GM18861 (cell line): ENCODE measurements at regions not wholly inside any gene's neighbourhood (a gene's known extent, or its start where the extent isn't known, plus 50 kb on each side); places are given as distances from the start of the nearest gene placed in this dataset.

ENCODE experiments used
- ATAC-seq: cut with Tn5 transposase; IDR thresholded peaks from one replicate; pipeline ENCODE4 v1.9.1; 2021; ENCODE audit not compliant: unreplicated experiment

DNA sequence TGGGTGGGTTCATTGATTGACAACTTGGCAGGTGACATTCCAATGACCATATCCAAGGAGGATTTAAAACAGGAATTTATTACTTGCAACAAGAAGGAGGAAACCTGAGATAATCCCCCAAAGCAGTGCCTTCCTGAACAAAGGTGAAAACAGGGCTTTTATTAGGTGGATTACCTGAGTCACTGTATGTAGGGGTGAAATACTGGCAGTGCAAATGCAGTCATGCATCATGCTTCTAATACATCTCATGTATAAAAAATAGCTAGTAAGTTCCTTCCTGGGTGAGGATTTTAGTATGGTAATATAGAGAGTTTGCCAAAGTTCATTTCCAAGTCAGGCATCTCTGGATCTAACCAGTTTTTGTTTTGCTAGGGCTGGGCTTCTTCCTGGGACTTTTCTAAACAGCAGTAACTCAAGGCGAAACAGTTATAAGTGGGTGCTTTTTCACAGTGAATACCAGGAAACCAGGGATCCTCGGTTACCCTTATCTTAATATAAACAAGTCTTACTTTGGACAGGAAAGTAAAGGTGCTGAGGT lies 583.4 kb upstream of the LRRTM1 start:
- ATAC-seq, result no peak

DNA sequence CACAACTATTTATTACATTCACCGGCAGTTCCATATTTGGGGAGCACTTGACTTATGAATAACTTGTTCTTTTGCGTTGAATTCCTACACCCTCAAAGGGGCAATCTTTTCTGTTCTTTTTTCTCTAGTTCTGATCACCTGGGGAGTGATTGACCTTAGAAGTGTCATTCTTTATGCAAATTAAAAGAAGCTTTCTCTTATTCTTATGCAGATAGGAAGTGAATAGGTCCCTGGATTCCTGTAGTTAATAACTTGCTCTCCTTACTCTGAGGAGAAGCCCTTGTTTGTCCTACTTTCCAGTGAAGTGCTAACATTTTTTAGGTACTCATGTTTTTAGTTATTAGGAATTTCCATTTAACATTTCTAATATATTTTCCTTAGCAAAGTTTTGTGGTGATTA lies 569.8 kb upstream of the LRRTM1 start:
- ATAC-seq, result no peak

DNA sequence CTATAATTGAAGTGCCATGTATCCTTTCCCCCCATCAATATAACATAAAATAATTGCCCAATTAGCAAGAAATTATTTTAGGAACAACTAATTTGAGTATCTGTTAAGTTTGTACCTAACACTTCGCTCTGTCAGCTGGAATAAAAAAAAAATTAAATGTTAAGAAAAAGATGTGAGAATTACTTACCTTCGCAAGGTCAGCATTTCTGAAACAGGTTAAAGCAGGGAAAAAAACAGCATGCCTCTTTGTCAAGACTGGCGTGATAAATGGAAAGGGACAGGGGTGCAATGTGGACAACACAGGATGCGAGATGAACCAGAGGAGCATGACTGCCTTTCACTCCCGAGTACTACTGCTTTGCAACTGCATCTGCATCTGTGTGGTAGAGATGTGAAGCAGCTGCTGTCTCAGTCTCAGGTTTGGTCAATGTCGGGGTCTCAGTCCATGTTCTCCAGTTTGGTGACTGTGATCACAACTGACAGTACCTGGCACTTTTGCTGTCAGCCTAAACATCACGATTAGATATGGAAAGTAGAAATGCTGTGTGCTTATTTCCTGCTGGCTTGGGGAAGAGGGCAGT lies 565.4 kb upstream of the LRRTM1 start:
- ATAC-seq, result no peak

DNA sequence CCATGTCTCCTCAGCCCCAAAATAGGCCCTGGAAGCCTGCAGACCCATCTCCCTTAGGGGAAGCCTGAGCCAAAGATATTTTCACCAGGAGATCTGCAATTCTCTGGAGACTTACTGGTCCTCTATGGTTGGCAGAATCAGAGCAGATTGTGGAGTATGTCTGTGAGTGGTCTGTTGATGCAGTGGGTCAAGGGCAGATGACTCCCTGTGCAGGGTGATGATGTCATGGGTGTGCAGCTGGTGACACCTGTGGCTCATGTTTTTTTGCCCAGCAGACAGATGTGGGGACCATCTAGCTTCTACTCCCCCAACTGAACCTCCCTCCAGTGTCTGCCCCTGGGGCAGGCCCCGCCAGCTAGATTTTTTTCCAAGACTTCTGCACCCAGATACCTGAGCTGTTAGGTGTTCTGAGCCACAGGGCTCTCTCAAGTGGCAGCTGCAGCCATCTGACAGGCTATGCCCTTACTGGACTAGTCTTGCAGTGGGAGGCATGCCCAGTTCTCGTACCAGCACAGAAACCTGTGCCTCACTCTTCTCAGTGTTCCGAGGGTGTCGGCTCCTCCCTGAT lies 558.7 kb upstream of the LRRTM1 start:
- no peak for ATAC-seq

DNA sequence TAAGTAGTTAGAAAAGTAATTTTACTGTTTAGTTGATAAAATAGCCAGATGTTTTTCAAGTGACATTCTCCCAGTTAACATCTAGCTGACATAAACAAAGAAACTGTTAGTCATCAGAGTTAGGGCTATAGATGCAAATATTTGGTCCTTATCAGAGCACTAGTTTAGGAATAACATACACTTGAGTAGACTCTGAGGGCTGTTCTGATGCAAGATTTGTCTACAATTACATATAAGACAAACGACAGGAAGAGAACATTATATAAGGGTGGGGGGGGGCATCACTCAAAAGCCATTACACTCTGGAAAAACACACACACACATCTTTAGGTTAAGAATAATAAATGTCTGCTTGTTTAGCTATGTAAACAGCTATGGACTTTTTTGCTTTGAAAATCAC lies 554.4 kb upstream of the LRRTM1 start:
- ATAC-seq, result no peak

DNA sequence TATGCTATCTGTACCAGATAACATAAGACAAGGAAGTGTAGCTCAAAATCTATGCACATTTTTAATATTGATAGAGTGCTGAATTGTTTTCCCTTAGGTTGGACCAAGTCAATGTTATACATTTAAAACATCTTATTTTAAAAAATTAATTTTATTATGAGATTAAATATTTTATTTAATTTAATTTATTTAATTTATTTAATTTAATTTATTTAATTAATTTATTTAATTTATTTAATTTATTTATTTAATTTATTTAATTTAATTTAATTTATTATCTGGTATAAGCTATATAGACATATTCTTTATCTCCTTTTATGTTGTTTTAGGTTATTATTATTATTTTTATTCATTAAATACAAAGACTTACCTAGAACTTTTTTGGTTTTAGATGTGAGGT lies 551.7 kb upstream of the LRRTM1 start:
- no peak for ATAC-seq

DNA sequence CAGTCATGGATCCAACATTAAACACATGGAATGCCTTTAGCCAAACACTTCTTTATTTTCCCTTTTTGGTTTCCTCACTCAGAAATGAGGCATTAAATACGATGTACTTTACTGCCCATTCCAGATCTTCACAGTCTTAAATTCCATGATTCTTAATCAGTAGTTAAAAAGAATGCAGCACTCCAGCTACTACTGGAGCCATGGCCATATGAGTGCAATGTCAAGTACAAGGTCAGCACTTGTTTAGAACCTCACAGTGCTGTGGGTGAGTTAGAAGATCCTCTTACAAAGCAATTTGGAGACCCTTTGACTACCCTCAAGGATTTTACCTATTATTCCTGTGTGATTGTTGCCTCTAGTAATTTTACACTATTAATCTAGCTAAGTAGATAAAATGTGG lies 550.3 kb upstream of the LRRTM1 start:
- no peak for ATAC-seq

DNA sequence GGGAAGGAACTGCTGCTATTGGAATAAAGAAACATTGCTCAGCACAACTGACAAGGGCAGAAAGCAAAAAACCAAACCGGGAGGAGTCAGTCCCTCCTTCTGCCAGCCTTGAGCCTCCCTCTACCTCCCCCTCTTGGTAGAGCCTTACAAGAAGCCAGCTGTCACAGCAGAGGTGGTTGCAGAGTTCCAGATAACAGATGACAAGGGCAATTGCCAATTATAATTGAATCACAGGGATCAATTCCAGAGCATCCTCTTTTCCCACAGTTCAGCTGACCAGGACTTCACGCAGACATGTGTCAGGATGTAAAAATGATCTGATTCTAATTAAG lies 548.2 kb upstream of the LRRTM1 start:
- no peak for ATAC-seq

DNA sequence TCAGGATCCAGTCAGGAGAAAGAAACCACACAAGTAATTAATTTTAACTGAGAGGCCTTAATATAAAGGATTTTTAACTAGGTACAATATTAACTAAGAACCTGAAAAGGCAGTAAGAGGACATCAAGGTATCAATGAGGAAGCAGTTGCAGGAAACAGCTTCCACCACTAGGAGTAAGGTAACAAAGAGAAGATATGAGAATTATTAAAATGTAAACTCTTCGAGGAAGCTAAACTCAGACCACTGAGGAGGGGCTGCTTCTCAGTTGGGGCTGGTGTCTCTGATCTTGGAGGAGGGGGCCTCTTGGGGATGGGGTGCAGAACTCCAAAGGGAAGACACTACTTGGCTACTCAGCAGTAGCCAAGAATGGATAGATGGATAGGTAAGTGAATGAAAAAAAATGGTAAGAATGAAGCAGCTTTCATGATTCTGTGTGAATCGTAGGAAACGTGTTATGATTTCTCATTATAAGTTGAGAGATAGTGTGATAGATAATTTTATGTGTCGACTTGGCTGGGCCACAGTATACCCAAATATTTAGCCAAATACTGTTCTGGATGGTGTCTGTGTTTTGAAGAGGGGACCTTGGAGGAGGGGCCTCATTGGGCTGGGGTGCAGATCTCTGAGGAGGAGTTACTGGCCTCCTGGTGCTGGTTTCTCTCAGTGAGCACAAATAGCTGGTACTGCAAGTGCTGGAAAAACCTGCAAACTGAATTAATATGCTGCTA lies 547.7 kb upstream of the LRRTM1 start:
- ATAC-seq, result no peak

DNA sequence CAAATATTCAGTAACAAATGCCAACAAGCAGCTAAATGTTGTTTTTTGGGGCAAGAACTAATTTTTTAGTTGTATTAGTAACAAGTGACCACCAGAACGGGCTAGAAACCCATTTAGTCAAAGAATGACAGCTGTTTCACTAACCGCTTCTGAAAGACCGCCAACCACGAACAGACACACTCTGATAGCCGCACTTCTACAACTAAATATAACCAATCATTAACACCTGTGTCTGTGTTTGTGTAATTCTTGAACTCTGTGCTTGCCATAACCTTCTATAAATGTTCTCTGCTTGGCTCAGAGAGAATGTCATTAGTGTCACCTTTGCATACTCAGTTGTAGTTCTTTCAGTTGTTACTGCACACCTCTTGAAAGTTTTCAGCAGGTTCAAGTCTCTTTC lies 526.3 kb upstream of the LRRTM1 start:
- ATAC-seq, result no peak

DNA sequence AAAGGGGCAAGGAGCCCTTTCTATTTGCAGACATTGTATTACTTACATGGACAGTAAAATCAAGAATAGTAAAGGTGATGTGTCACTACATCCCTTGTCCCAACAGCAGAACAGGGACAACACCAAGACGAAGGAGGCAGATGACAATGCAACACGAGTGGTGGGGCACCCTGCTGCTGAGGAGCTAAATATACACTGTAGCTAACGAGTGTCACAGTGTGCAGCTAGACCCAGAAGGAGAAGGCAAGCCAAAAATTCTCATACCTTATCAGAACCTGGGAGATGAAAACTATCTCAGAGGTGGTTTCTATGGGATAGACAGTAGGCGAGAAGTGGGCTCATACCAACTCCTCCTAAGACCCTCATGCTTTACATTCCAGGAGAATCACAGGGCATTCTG lies 518.4 kb upstream of the LRRTM1 start:
- ATAC-seq, result no peak

DNA sequence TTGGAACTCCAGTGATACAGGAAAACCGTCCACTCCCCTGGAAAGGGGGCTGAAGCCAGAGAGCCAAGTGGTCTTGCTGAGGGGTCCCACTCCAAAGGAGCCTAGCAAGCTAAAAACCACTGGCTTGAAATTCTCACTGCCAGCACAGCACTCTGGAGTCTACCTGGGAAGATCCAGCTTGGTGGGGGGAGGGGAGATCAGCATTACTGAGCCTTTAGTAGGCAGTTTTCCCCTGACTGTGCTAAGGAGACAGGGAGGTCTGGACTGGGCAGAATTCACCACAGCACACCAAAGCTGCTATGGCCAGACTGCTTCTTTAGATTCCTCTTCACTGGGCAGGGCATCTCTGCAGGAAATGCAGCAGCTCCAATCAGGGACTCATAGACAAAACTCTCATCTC lies 510.7 kb upstream of the LRRTM1 start:
- no peak for ATAC-seq

DNA sequence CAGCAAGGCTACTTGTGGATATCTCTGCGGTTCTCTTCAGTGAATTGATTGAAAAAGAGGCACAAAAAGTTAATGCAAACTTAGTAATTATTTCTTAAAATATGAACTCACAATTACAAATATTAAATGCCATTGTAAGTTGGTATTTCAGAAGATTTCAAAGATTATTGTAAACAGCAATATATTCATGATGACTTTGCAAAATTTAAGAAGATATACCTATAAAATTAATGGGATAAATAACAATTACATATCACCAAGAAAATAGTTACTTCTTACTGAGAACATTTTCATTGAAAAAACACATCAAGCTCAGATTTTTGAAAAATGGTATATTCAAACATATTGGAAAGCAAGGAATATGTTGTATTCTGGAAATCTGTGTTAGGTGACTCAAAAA lies 482.0 kb upstream of the LRRTM1 start:
- ATAC-seq, result no peak

DNA sequence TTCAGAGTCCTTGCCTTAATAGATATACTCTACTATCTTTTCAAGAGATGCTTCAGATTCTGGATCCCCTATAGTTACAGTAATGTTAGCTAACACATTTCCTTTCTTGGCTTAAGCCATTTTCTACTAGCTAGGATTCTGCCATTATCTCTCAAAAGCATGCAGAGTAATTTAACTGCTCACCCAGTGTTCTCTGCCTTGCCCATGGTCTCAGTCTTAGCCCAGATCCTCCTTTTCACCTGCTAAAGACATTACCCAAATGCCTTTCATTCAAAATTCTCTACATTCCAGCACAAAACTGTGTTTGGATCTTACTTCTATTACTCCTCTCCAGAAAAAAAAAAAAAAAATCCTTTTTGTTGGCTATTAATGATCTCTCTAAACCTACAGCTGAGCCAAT lies 474.2 kb upstream of the LRRTM1 start:
- ATAC-seq, result no peak

DNA sequence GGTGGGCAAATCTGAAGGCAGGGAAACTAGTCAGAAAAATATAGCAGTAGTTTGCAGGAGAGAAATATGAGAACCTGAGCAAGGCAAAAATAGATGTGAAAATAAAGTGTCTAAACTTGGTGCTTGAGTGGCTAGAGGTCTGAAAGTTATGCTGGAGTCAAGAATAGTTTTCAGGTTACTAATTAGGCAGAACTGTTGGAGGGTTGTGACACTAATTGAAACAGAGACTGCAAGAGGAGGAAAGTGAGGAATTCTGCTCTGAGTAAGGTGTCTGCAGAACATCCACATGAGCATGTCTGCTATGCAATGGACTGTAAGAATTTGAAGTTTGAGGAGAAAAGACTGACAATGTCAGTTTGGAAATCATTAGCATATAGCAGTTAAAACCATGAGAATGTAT lies 444.0 kb upstream of the LRRTM1 start:
- no peak for ATAC-seq

DNA sequence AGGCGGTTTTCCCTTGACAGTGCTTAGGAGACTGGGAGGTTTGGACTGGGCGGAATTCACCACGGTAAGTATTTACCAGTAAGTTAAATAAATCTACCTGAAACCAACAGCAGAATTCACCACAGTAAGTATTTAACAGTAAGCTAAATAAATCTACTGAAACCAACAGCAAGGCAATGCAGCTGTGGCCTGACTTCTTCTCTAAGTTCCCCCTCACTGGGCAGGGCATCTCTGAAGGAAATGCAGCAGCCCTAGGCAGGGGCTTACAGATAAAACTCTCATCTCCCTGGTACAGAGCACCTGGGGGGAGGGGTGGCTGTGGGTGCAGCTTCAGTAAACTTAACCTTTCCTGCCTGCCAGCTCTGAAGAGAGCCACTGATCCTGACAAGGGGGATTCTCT lies 432.5 kb upstream of the LRRTM1 start:
- ATAC-seq, result no peak

DNA sequence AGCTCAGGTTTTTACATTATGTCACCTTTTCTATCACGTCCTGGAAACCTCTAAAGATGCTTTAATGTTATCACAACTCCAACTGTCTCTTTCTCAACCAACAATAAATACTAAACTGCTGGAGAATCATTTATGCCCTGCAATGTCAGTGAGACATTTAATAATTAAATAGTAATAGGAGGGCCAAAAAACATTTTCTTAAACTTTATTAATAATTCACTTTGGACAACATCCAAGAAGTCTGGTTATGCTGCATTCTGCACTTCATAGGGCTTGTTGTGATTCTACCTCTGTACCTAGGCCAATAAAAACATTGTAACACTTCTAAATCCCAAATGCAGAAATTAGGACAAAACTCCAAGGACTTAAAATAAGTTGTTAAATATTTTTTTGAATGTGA lies 420.4 kb upstream of the LRRTM1 start:
- no peak for ATAC-seq

DNA sequence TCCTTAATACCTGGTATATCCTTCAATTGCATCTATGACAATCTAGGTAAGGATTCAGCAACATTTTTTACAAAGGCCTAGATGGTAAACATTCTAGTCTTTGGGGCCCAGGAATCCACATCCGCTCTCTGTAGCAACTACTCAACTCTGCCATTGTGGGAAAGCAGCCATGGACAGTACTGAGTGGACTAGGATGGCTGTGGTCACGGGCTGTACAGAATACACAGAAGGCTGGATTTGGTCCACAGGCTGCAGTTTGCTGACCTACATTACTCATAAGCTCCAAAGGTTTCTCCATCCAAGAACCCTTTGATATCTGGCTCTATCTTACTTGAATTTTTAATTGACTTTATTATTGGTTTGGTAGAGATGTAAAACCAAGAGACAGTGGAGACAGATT lies 418.3 kb upstream of the LRRTM1 start:
- no peak for ATAC-seq

DNA sequence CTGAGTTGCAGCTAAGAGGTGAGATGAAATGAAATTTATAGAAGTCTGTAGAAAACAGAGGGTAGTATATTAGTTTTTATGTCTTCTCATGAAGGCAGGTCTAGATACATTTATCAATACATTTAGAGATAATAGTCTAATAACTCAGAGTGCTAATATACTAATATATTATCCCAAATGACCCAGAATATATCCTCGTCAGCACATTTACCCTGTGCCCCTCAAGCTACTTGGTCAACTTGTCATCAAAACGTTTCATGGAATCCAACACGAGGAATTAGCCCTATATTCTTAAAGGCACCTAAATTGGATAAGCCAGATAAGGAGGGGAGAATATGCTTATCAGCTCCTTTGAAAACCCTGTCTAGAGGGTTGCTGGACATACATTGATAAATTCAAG lies 415.1 kb upstream of the LRRTM1 start:
- no peak for ATAC-seq

DNA sequence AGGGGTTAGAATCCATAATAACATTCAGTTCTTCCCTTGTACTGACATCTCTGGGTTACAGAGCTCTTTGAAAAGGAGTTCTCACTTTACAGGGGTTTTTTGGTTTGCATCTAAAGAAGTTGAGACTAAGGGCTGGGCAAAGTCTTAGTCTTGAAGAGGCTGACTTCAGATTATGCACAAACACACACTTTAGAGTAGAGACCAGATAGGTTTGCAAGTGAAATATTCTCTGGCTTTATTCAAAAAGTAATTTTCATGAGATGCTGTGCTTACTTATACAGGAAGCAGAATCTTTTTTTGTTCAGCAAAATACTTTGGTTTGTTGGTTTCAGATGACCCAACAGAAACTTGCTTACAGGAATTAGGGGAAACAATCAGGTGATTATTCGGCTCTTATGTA lies 410.9 kb upstream of the LRRTM1 start:
- no peak for ATAC-seq

DNA sequence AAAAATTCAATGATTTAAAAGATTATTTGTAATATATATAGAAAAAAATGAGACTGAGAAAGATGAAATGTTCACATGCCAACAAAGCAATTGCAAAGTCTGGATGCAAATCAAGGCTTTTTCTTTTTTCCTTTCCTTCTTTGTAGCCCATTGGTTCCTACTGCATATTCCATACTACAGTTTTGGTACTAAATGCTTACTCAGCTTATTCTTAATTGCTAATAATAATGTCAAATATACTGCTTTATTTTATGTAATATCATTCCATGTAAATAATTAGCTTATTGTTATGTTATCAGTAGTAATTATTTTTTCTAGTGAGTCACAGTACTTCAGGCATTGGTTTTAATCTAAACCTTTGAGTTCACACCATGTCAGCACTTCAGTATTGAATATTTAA lies 407.4 kb upstream of the LRRTM1 start:
- ATAC-seq, result no peak

DNA sequence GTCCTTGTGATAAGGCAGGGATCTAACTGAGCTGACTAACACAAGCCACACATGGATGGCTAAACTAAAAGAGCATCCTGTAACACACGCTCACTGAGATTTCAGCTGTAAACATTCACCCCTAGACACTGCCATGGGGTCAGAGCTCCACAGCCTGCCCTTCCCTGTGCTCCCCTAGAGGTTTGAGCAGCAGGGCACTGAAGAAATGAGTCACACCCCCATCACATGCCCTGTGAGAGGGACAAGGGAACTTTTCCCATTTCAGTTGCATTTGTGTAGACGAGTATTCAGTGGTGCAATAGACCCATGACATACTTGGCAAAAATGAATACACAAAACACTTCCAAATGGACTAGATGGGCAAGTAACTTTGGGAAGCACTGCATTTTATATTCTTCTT lies 402.4 kb upstream of the LRRTM1 start:
- ATAC-seq, result no peak

DNA sequence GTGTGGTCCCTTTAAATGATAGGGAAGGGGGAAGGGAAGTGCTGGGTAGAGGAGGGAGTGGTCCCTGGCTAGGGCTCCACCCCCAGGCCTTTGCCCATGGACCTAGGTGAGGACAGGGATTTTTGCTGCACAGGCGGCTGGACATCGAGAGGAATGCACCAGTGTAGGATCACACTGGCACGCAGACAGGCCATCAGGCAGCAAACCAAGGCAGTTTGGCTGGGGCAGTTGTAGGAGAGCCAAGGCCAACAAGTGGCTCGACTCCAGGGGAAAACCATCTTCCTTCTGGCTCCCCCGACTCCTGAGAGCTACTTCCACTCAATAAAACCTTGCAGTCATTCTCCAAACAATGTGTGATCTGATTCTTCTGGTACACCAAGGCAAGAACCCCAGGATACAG lies 402.0 kb upstream of the LRRTM1 start:
- no peak for ATAC-seq
